COLO668 (cell line): ENCODE measurements at regions not wholly inside any gene's neighbourhood (a gene's known extent, or its start where the extent isn't known, plus 50 kb on each side); places are given as distances from the start of the nearest gene placed in this dataset.
A peak's percentile ranks its signal among the peaks of the same experiment; 100 is the strongest.

Experiments used
- DNase-seq: peaks from one replicate; lab custom pipeline; 2025; ENCODE audit not compliant: unreplicated experiment; lab: John Stamatoyannopoulos, UW

GRCh38 chr4:128604204-128604603 is 205.3 kb upstream of the JADE1 start:
- DNase-seq = no peak

DNA sequence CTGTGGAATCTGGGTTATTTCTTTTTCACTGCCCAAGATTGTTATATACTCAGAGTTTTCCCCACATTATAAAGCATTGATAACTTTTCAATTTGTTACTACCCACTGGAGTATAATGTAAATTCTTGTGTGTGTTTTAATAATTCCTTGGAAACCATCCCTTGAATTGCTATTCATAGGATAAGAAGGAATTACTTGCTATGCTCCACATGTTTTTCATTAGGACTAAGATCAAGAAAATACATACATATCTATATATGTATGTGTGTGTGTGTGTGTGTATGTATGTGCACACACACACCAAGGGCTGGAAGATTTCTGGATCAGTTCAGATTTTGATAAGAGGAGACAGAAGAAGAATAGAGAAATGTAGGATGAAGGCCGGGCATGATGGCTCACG is 206.4 kb upstream of the JADE1 start:
- DNase-seq = no peak

GRCh38 chr4:128601991-128602695 is 207.4 kb upstream of the JADE1 start:
- no peak for DNase-seq

- peak; percentile 87 for DNase-seq
These were observed 208.3 kb upstream of the JADE1 start for GRCh38 chr4:128600996-128601871.

DNA sequence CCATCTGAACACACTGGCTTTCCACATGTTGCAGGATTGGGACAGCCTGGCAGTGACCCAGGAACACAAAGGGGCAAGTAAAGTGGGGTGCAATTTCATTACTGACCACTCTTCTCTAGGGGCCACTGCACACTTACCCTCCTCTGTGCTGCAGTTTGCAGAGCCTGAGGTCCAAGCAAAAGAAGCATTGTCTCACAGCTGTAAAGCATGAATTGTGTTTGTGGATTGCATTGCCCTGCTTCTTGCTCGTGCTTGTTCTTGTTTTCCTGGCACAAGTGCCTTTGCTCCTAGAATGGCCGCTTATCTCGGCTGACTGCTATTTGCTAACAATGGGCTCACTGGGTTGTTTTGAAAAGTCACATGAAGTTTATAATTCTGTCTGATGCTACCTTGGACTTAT is 209.1 kb upstream of the JADE1 start:
- DNase-seq = no peak

DNA sequence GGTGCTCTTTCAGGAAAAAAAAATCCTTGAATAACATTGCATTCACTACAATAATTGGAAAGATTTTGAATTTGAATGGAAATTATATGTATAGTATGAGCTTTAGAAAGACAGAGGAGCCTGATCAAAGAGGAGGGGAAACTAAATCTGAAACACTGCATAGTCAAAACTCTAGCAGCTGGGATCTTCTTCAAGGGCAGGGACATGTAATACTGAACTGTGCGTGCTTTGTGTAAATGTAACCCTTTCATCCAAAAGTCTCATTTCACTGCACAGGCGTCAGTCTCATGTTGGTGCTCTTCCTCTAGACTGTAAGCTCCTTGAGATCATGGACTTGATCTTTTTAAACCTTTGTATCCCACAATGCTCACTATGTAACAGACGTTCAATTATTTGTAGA is 212.0 kb upstream of the JADE1 start:
- DNase-seq = no peak

- no peak for DNase-seq
These were observed 212.6 kb upstream of the JADE1 start for GRCh38 chr4:128596853-128597252.

GRCh38 chr4:128596115-128596514 is 213.4 kb upstream of the JADE1 start:
- DNase-seq = no peak

- DNase-seq = no peak
These were observed 218.0 kb upstream of the JADE1 start for GRCh38 chr4:128591482-128591881.

DNA sequence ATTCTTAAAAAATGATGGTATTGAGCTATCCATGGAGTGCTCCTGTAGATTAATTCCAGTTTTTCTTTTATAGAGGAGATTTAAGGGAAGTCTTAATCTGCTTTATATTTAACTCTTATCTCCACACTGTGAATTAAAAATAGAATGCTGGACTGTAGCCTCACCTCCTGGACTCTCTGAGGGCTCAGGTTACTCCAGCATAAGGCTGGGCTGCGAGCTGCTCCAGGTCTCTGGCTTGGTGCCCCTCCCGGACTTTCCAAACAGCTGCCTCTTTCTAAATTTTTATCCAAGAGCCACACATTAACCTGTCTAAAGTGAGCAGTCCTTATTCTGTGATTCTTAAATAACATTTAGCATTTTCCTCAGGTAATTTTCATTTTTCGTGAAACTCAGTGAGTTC is 218.7 kb upstream of the JADE1 start:
- DNase-seq = no peak

DNA sequence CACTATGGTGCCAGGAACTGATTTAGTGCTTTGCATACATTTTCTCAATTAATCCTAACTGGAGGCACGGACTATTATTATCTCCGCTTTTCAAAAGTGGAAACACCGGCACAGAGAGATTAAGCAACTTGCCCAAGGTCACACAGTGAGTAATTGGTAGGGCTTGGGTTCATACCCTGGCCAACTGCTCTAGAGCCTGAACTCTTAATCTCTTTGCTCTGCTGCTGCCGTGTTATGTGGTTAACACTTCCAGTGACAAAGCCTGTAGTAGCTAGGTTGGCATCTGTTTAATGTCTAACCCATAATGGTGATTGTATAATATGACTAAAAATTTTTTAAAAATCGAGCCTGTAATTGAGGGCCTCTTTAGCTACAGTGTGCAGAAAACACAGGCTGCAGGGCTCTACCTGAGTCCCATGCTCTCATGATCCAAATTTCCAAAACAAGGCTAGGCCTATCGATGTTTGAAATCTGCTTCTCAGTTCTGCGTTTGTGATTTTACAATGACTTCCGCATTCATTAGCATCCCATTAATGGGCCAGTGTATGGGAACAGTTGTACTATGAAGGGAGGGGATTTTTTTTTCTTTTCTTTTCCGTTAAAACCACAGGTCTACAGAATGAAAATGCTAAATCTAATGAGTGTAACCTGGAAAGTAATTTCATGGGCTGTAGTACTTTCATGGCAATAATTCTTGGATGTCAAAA is 219.3 kb upstream of the JADE1 start:
- no peak for DNase-seq

- no peak for DNase-seq
These were observed 220.0 kb upstream of the JADE1 start for GRCh38 chr4:128589384-128589965.

DNA sequence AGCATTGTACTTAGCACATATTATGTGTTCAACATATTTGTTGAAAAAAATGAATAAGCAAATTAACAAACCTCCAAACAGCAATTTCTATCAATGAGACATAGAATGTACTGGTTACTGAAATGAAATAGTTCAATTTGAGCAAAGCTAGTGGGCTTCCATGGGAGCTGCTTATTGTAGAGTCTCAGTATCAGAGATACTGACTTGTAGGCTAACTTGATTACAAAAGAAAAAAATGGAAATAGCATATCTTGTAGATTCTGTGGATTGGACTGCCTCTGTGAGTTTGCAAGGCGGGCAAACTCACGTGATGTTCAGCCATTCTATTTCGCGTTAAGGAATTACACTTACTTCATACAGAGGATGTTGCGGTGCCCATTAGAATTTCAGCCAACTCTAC is 222.1 kb upstream of the JADE1 start:
- no peak for DNase-seq

GRCh38 chr4:128583753-128584712 is 225.5 kb upstream of the JADE1 start:
- DNase-seq = peak; percentile 9

GRCh38 chr4:128582427-128582870 is 227.1 kb upstream of the JADE1 start:
- no peak for DNase-seq

DNA sequence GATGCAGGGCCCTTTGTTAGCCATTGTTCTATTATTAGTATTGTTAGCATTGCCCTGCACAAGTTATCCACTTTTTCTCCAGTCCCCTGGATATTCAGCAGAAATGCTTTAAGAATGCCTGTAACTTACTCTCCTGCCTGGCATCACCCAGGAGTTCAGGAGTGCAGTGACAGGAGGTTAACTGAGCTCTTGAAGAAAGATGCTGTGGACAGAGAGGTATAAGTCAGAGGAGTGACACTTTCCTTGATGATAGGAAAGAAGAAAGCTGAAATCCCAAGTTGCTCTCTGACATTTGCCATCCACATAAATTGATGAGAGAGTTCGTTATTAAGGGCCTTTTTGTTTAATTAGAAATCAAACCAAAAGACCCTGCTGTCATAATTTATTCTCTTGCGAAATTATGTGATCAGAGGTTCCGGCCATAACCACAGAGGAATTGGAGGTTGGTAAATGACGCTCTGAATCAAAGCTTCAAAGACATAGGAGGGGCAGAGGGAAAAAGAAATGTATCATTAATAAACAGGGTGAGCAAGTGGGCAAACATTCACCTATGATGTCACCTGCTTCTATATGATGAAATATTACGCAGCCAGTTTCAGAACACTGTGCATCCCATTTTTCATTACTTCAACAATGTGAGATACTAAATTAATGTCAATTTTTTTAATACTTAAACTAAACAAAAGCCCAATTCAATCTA is 230.2 kb upstream of the JADE1 start:
- no peak for DNase-seq

DNA sequence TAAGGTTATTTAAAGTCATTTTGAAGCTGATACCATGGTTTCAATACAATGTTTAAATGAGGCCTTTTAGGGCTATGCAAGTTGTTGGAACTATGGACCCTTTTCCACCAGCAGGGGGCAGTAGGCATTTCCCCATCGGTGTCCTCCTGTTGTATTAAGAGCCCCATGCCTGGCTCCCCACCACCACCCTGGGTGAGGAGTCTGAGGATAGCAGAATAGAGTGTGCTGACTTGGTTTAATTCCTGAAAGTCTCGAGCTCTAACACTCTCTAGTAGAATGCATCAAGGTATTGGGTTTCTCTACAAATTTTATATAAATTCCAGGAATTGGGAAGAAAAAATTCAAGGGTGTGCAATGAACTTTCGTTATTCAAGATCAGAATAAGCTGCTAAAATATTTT is 234.8 kb upstream of the JADE1 start:
- DNase-seq = peak; percentile 69

- DNase-seq = no peak
These were observed 235.6 kb upstream of the JADE1 start for GRCh38 chr4:128573781-128574508.

- DNase-seq = no peak
These were observed 236.7 kb upstream of the JADE1 start for GRCh38 chr4:128572778-128573241.
